GM08714 (cell line): ENCODE measurements at regions not wholly inside any gene's neighbourhood (a gene's known extent, or its start where the extent isn't known, plus 50 kb on each side); places are given as distances from the start of the nearest gene placed in this dataset.
"Not testable (repeated sequence)": the region's sequence is repeated elsewhere in the genome, so short reads cannot be mapped to it uniquely, and the experiment has no call there.

Experiments used
- H3K4me3 ChIP-seq: fragments of 200-500 bp; sonication (Bioruptor generic); 2 replicates; pipeline ENCODE4 v1.5.1; 2014; ENCODE audit warnings: mild to moderate bottlenecking, low read length, inconsistent platforms
- ZNF274 ChIP-seq: IDR thresholded peaks from 2 replicates; pipeline ENCODE4 v1.6.1; 2012; ENCODE audit warnings: mild to moderate bottlenecking, low read depth, low read length

DNA sequence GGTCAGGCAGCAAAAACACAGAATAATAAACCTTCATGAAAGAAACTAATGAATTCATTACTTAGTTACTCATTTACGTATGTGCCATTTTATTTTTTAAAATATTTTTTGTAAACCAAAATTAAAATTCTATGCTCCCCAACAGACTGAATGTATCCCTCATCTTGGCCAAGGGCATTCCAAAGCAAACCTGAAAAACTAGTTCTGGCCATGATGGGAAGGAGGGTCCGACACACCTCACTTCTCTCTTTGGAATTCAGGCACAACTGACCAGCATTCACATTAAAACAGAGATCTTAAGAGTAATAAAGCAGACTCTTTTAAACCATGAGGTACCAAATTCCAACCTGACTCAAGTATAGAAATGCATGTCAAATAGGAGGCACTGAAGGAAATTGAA, 1576.9 kb upstream of the SPRY2 start:
- TF ChIP-seq ZNF274: no peak
- no peak overlapping the region for H3K4me3 ChIP-seq

DNA sequence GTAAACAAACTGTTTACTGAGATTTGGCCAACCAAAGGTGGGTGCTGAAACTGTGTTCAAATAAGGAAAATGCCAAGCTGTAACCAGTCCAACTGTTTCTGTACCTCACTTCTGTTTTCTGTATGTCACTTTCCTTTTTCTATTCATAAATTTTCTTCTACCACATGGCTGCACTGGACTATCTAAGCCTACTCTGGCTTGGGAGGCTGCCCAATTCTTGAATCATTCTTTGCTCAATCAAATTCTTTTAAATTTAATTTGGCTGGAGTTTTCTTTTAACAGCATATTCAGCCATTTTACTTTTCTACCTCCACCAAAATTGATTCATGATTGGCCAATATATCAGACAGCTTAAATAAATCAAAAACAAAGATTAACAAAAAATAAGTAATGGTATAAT, 1575.5 kb upstream of the SPRY2 start:
- H3K4me3 ChIP-seq: no peak overlapping the region
- no peak for TF ChIP-seq ZNF274

DNA sequence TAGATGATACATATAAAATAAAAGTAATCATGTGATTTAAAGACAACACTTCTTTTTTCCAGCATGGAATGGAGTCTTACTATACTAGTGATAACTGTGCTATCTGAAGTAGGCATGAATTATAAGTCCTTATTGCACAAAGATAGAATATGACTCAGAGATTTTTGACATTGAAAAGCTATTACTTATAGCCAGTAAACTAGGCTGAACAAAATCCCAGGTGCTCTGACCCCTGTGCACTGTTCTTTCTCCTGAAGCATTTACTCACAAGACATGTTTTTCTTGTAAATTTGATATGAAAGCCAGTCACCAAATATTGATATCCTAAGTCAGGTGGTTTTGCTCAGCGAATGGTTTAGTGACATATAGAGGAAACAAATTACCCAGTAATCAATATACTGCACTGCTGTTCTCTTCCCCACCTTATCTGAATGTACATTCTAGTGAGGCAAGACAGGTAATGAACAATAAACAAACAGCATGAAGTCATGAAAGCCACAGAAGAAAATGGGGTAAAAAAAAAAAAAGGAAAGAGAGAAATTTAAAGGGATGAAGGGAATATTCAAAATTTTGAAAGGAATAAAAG, 1567.0 kb upstream of the SPRY2 start:
- TF ChIP-seq ZNF274: no peak
- H3K4me3 ChIP-seq: no peak overlapping the region

DNA sequence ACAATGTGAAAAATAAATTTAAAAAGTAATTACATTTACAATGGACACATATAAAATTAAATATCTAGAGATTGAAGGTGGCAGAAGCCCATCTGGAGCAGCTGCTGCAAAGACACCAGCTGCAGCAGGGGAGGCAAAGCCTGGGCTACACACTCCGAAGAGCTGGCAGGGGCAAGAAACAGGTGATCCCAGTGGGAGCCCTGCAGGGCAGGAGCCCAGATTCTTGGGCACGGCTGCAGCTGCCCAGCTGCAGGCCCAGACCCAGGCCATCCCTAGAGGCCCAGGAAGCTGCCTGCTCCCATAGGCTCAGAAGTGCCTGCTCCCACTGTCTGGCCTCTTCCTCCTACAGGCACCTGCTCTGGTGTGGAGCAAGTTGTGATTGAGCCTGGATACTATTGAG, 1547.9 kb upstream of the SPRY2 start:
- H3K4me3 ChIP-seq: no peak overlapping the region
- TF ChIP-seq ZNF274: no peak

DNA sequence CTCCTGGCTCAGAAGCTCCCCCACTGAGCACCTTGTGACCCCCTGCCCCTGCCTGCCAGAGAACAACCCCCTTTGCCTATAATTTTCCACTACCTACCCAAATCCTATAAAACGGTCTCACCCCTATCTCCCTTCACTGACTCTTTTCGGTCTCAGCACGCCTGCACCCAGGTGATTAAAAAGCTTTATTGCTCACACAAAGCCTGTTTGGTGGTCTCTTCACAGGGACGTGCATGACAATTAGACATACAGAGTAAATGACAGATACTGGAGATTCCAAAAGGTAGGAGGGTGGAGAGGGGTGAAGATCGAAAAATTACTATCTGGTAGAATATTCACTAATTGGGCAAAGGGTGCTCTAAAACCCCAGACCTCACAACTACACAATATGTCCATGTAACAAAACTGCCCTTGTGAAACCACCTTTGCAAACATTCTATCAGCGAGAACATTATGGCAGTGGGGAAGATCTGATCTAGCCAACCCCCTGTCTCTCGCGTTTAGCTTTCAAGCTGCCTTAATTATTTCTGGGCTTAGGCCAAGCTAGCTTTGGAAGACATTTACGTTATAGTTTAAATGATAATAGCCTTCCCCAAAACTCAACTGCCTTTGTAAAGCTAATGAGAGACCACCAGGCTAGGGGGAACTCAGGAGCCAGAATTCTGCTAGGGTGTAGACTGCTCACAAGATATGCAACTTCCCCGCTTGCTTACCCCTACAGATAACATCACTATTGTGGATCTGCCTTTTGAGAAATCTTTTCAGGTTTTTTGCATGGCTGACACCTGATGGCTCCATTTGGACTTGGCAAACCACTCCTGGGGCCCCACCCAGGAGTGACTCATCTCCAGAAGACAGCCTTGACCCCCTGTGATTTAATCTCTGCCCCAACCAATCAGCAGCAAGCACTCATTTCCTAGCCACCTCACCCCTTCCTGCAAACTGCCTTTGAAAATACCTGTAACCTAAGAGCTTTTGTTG, 1534.0 kb upstream of the SPRY2 start:
- no peak overlapping the region for H3K4me3 ChIP-seq
- no peak for TF ChIP-seq ZNF274

DNA sequence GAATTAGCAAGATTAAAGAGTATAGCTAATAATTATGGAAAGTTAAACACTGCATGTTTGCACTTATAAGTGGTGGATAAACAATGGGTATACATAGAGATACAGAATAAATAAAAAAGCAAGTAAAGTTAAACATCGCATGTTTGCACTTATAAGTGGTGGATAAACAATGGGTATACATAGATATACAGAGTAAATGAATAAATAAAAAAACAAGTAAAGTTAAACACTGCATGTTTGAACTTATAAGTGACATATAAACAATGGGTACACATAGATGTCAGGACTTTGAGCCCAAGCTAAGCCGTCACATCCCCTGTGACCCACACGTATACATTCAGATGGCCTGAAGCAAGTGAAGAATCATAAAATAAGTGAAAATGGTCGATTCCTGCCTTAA, 1533.3 kb upstream of the SPRY2 start:
- no peak for TF ChIP-seq ZNF274
- H3K4me3 ChIP-seq: no peak overlapping the region

DNA sequence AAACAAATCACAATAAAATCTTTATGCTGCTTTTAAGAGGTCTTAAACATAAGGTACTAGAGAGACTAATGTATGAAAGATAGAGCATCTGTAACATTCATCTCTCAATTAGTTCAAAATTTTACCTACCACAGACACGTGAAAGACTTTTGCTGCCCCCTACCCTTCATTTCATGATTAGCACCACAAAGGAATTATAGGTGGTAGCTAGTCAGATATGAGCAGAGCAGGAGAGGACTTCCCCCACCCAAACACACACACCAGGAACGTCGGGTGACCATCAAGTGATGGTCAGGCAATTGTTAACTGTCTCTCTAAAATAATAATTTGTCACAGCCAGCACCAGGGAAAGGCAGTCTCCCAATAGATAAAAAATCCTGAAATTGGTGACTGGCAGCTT, 1531.7 kb upstream of the SPRY2 start:
- no peak overlapping the region for H3K4me3 ChIP-seq
- no peak for TF ChIP-seq ZNF274

DNA sequence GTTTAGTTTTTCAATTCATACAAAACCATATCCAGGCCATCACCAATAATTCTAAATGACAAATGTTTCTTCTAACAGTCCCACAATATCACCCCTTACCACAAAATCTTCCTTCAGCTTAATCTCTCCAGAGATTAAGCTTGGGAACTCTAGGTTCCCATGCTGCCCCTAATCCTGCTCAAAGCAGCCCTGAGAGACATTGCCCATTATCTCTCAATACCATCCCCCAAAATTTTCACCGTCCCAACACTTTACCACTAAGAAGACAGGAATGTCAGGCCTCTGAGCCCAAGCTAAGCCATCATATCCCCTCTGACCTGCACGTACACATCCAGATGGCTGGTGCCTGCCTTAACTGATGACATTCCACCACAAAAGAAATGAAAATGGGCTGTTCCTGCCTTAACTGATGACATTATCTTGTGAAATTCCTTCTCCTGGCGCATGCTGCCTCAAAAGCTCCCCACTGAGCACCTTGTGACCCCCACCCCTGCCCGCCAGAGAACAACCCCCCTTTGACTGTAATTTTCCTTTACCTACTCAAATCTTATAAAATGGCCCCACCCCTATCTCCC, 1530.9 kb upstream of the SPRY2 start:
- not testable (repeated sequence) for H3K4me3 ChIP-seq

DNA sequence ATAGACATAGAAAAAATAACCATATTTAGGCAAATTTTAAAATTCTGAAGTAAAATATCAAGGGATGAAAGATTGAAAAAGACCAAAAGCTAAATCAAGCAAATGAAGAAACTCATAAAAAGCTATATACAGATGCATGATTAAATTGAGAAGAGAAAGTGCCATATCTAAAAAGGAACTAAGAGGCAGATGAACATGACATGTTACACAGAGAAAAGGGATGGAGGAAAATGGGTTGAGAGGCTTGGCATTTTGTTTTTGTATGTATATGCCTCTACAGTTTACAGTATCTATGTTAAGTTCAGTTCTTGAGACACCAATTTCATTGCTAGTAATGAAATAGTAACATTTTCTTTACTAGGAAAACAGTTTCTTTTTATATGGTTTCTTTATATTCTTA, 1507.4 kb upstream of the SPRY2 start:
- H3K4me3 ChIP-seq: no peak overlapping the region
- no peak for TF ChIP-seq ZNF274

DNA sequence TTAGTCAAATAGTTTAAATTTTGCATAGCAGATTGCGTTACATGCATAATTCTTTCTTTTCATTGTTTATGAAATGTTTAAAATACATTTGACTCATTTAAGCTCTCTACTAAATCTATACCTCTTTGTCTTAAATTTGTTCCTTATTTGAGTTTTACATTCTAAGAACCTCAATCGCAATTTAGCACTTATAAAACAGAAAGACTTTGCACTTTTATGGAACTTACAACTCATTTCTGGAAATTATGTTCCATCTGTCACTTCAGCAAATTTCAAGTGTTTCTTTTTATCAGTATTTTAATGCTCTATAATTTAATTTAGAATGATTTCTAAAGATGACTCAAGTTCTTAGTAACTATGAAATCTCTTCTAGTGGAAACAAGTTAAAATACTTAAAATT, 1505.8 kb upstream of the SPRY2 start:
- no peak for TF ChIP-seq ZNF274
- H3K4me3 ChIP-seq: no peak overlapping the region

DNA sequence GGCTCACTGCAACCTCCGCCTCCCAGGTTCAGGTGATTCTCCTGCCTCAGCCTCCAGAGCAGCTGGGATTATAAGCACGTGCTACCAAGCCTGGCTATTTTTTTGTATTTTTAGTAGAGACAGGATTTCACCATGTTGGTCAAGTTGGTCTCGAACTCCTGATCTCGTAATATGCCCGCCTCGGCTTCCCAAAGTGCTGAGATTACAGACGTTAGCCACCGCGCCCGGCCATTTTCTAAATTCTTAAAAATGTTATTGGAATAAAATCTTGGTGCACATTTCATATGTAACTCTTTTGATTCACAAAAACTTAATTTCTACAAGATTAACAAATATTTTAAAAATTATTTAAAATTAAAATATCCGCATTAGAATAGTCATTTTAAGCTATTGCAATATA, 1480.3 kb upstream of the SPRY2 start:
- TF ChIP-seq ZNF274: no peak
- H3K4me3 ChIP-seq: no peak overlapping the region

DNA sequence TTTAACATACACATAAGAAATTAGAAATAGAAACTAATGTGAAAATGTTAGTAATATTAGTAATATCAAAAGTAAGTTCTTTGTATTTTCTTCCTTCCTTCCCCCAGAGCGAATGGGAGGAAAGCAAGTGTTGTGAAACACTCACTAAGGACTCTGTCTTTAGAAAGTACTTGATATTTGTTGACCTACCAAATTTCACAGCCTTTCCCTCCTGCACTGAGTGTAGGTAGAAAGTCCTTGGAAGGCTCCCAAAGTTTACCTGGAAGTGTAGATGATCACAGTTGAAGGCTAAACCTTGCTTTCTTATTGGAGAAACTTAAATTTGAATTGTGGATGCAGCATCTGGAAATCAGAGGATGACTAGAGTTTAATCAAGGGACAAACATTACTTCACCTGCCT, 1459.5 kb upstream of the SPRY2 start:
- H3K4me3 ChIP-seq: no peak overlapping the region
- no peak for TF ChIP-seq ZNF274

DNA sequence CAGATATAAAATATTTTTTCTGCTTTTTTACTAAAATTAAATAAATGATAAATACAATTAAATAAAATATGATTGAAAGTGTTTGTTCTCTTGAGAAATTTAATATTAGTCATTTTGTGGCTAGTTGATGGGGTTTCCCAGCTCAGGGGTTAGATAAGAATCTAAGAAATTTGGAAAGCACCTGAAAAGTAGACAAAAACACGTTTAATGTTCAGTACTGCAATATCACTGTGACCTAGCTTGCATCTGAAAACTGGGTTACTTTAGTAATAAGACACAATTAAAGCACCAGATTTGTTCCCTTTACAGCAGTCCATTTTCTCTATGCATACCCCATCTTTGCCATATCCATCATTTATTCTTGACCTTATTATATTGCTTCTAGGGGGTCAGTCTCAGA, 1454.8 kb upstream of the SPRY2 start:
- TF ChIP-seq ZNF274: no peak

DNA sequence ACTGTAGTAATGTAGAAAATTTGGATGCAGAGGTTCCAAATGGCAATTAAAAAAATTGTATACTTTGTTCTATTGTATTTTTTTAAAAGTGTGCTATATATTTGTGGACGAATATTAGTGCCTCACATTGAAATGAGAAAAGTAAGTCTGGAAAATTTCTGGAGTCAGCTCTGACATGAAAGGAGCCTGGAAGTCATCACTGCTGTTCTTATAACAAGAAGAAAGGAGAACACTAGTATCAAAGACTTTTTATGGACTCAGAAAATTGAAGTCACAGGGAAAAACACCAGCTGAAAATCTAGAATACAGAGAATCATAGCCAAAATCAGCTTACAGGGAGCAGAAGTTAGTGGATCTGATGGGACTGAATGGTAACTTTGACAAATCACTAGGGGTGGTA, 1450.7 kb upstream of the SPRY2 start:
- no peak for TF ChIP-seq ZNF274
- H3K4me3 ChIP-seq: no peak overlapping the region

More for the DNA sequence above, 1454.8 kb upstream of the SPRY2 start:
- no peak overlapping the region for H3K4me3 ChIP-seq

DNA sequence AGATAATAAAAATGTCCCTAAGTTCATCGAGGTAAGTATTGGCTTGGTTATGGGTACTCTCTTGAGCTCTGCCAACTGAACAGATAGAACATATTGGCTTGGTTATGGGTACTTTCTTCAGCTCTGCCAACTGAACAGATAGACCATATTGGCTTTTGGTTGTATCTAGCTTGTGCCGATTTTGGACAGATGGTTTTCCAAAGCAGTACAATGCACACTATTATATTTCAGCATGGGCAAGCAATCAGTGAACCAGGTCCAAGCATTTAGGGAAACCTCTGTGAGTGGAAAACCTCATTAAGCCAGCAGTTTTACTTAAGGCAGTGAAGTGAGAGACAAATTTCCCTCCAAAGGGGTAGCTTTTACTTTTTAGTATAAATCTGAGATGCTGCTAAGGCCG, 1440.5 kb upstream of the SPRY2 start:
- TF ChIP-seq ZNF274: no peak
- no peak overlapping the region for H3K4me3 ChIP-seq
